Brain microvascular endothelial cell (primary cell): ENCODE measurements at regions not wholly inside any gene's neighbourhood (a gene's known extent, or its start where the extent isn't known, plus 50 kb on each side); places are given as distances from the start of the nearest gene placed in this dataset.

Experiments used
- DNase-seq: peaks from one replicate; pipeline ENCODE4 v3.0.0-alpha.2; 2020
- H3K27ac ChIP-seq: fragments of 250-450 bp; sonication (Bioruptor Pico); 2 replicates; pipeline ENCODE4 v1.5.1; 2020; ENCODE audit warnings: mild to moderate bottlenecking, moderate library complexity
- H3K27me3 ChIP-seq: fragments of 250-450 bp; sonication (Bioruptor Pico); replicated peaks from 2 replicates; pipeline ENCODE4 v1.5.1; 2020; ENCODE audit warnings: mild to moderate bottlenecking
- H3K36me3 ChIP-seq: fragments of 250-450 bp; sonication (Bioruptor Pico); replicated peaks from 2 replicates; pipeline ENCODE4 v1.5.1; 2020; ENCODE audit warnings: mild to moderate bottlenecking
- H3K4me3 ChIP-seq: 2 replicates; pipeline ENCODE4 v1.5.1; 2011; ENCODE audit warnings: low read depth, mild to moderate bottlenecking, control low read depth, low read length, moderate library complexity
- CTCF ChIP-seq: IDR thresholded peaks from 2 replicates; pipeline ENCODE4 v1.5.1; 2011; ENCODE audit warnings: low read depth, mild to moderate bottlenecking, moderate library complexity, low read length, control low read depth, inconsistent platforms; ENCODE audit errors: missing control alignments
- in situ Hi-C: cut with HindIII; loops from 2 replicates; pipeline ENCODE4 v1.10.0; 2017; ENCODE audit warnings: low sequenced_read_pairs, low pct_ligation_motif_present

GRCh38 chr4:138706201-138706600, 309.4 kb upstream of the NOCT start:
- H3K4me3 ChIP-seq: no peak overlapping the region
- no peaks in the 10 kb centered on the region for H3K36me3 ChIP-seq
- no peak for DNase-seq
- in situ Hi-C loops: no loop called here
- H3K27ac ChIP-seq: no peak overlapping the region
- TF ChIP-seq CTCF: no peak
- H3K27me3 ChIP-seq: no peaks in the 10 kb centered on the region

DNA sequence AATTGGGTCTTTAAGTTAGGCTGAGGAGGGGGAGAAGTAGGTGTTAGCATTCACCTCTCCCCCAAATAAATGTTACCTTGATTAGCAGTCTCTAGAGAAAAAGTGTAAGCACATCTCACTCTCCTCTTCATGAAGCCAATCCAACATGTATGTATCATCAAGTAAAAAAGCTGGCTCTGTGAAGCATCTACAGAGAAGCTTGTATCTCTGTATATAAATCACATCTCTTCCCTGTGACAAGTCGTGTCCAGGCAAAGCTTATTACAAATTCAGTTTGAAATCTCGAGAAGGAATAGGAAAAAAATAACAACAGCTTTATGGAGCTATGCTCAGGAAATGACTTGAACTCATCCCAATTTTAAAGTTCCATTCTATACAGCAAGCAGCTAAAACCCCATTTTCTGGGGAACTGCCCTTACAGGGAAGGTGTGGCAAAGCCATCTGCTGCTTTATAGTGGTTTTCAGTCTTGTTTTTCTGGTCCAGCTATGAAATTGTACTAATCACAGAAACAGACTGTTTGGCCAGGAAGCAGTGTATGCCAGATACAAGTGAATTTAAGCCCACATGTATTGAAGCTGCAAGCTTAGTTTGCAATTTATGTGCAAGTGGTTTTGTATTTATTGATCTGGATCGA, 313.3 kb upstream of the NOCT start:
- Histone ChIP-seq H3K27ac (no peak overlapping the region), H3K4me3 (no peak overlapping the region), H3K27me3 (no peaks in the 10 kb centered on the region), H3K36me3 (no peaks in the 10 kb centered on the region)
- no peak for DNase-seq
- no peak for TF ChIP-seq CTCF
- in situ Hi-C loops: no loop called here

DNA sequence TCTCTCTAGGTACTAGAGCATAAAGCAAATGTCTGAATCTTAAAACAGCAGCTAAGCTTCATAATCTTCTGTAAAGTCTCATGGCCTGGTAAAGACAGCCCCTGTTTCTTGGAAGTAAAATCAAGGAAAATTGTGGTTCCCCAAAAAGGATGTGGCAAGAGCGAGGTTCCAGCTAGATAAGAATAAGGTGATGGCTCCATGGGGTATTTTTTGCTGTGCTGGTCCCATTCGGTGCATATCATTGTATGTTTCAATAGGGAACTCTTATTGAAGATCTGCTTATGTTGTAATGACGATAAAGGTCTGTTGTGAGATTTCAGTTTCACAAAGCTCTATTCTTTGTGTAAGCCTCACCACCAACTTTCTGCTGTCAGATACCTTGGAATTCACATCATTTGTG, 316.9 kb upstream of the NOCT start:
- no peak for DNase-seq
- no peaks in the 10 kb centered on the region for H3K36me3 ChIP-seq
- no peak overlapping the region for H3K27ac ChIP-seq
- TF ChIP-seq CTCF: no peak
- in situ Hi-C loops: no loop called here
- no peak overlapping the region for H3K4me3 ChIP-seq
- no peaks in the 10 kb centered on the region for H3K27me3 ChIP-seq

DNA sequence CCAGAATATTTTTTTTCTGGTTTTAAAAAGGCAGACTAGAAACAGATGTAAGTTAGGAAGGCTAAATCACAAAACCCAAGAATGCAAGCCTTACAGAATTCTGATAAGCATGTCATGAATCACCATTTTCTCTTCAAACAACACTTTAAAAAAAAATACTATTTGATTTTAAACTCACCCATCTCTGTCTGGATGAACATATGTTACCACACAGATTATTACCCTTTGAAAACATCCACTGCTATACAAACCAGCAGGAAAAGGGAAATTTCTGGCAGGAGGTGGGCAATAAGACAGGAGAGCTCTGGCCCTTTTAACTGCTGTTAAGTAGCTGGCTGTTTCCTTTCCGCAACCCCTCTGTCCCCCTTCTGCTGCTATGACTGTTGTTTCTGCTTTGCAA, 317.7 kb upstream of the NOCT start:
- H3K4me3 ChIP-seq: no peak overlapping the region
- TF ChIP-seq CTCF: no peak
- no peak for DNase-seq
- no peaks in the 10 kb centered on the region for H3K36me3 ChIP-seq
- H3K27me3 ChIP-seq: no peaks in the 10 kb centered on the region
- no peak overlapping the region for H3K27ac ChIP-seq
- in situ Hi-C loops: no loop called here

- TF ChIP-seq CTCF: no peak
- in situ Hi-C loops: no loop called here
- H3K4me3 ChIP-seq: no peak overlapping the region
- peak; percentile 44 for DNase-seq
- no peak overlapping the region for H3K27ac ChIP-seq
- H3K27me3 ChIP-seq: no peaks in the 10 kb centered on the region
- H3K36me3 ChIP-seq: no peaks in the 10 kb centered on the region
Observed at GRCh38 chr4:138696771-138697170, 318.8 kb upstream of the NOCT start.

- Histone ChIP-seq H3K27ac (no peak overlapping the region), H3K27me3 (no peaks in the 10 kb centered on the region), H3K36me3 (no peaks in the 10 kb centered on the region), H3K4me3 (no peak overlapping the region)
- TF ChIP-seq CTCF: no peak
- in situ Hi-C loops: no loop called here
- no peak for DNase-seq
Observed at GRCh38 chr4:138696058-138696457, 319.5 kb upstream of the NOCT start.
